ENCODE measurements at regions not wholly inside any gene's neighbourhood (a gene's known extent, or its start where the extent isn't known, plus 50 kb on each side); places are given as distances from the start of the nearest gene placed in this dataset.

DNA sequence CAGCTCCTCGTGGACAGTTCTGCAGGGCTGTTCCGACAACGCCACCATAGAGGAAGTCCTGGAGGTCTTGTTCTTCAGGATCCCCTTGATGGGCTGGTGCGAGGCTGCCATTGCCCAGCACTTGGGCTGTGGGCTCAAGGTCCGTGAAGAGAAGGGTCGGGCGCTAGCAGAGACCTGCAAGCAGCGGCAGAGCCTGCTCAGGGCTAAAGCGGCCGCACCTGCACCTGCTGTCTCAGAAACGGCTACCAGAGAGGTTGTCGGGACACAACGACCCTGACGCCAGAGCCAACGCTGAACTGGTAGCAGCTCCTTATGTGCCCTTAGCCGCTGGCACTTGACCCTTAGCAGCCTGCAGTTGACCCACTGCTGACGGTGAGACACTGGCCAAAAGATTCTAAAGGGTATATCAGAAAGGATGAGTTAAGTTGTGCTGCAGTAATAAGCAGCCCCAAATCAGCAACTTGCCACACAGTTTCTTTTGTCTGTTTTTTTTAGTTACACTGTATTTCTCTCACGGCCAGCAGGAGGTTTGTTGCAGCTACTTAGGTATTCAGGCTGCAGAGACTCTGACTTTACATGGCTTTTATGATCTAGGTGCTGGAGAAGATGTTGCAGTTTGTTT lies 55.5 kb upstream of the ST6GAL2 start:
- no peaks in the 10 kb centered on the region for H3K36me3 Mint-ChIP-seq (ENCODE audit: low read depth)
- H3K9me3 Mint-ChIP-seq, result peaks cover 3% of the 10 kb centered on the region
- no peak for DNase-seq
- no peaks in the 10 kb centered on the region for H3K4me1 Mint-ChIP-seq
- no peak overlapping the region for H3K4me3 Mint-ChIP-seq
- H3K27ac Mint-ChIP-seq, result no peak overlapping the region
- no peaks in the 10 kb centered on the region for H3K27me3 Mint-ChIP-seq
- CTCF ChIA-PET, result no interaction called here
- POLR2A ChIA-PET, result no interaction called here

DNA sequence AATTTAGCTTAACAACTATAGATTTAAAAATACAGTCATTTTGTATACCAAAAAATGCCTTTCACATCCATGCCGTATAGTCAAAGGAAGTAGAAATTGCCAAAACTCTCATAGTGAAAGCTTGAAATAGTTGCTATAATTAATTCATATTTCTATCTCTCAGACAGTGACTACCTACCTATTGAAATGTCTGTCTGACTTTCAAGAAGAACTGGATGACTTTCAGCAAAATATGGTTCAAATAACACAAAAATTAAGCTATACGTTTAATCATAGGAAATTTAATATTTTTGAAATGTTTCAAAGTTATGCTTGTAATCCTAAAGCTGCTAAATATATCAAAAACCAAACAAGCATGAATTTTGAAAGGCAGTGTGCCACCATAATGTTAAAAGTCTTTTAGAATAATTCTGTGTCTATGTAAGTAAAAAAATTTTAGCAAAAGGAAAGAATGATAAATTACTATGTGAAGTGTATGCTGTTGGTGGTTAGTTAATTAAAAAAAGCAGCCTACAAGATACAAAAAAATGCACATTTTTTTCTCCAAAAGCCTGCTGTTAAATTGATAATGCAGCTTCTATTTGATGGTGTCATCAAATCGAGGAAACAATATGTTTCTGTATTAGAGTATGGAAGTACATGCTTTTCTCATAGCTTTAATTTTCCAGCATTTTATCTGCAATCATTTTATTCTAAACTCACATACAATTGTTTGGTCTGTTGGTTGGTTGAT lies 57.7 kb upstream of the ST6GAL2 start:
- Mint-ChIP-seq H3K4me1 (no peaks in the 10 kb centered on the region), H3K9me3 (peaks cover 3% of the 10 kb centered on the region), H3K36me3 (ENCODE audit: low read depth) (no peaks in the 10 kb centered on the region), H3K27ac (no peak overlapping the region), H3K27me3 (no peaks in the 10 kb centered on the region), H3K4me3 (no peak overlapping the region)
- DNase-seq, result no peak
- CTCF ChIA-PET, result no interaction called here
- POLR2A ChIA-PET, result no interaction called here

DNA sequence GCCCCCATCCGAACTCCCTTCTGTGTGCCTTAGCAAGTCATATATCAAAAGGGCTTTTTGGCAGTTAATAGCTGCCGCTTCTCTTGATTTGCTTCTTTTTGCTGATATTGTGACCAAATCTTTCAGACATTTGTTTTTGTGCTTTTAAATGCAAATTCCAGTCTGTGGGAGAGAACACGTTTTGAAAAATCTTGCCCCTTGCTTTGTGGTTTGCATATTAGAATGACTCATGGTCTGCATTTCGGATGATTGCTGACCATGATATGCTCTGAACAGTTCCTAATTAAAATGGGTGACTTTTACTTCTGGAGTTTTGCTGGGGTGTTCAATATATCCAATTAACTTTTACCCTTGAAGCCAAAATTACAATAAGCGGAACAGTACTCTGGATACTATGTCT lies 58.2 kb upstream of the ST6GAL2 start:
- POLR2A ChIA-PET, result no interaction called here
- no peak overlapping the region for H3K4me3 Mint-ChIP-seq
- no peaks in the 10 kb centered on the region for H3K27me3 Mint-ChIP-seq
- peaks cover 3% of the 10 kb centered on the region for H3K9me3 Mint-ChIP-seq
- no peak for DNase-seq
- no peaks in the 10 kb centered on the region for H3K4me1 Mint-ChIP-seq
- no peaks in the 10 kb centered on the region for H3K36me3 Mint-ChIP-seq (ENCODE audit: low read depth)
- CTCF ChIA-PET, result no interaction called here
- H3K27ac Mint-ChIP-seq, result no peak overlapping the region

DNA sequence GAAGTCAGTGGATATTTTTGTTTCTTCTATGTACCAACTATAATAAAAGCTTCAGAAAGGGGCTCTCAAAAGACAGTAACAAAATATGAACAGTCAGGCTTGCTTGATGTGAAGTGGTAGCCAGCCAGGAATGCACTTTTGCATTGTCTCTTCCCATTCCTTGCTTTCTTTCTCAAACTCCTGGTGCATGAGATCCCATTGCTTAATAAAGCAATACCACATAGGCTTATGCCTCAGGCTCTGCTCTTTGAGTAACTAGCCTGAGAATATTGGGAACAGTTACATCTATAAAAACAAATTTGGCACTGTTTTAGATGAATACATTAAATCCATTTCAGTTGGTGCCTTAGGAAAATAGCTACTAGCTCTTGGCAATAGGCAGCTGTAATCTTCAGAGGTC lies 62.6 kb upstream of the ST6GAL2 start:
- no peaks in the 10 kb centered on the region for H3K4me1 Mint-ChIP-seq
- ChIA-PET CTCF (no interaction called here), POLR2A (no interaction called here)
- H3K27ac Mint-ChIP-seq, result no peak overlapping the region
- H3K36me3 Mint-ChIP-seq (ENCODE audit: low read depth), result no peaks in the 10 kb centered on the region
- no peak overlapping the region for H3K4me3 Mint-ChIP-seq
- H3K9me3 Mint-ChIP-seq, result no peaks in the 10 kb centered on the region
- H3K27me3 Mint-ChIP-seq, result no peaks in the 10 kb centered on the region
- no peak for DNase-seq

DNA sequence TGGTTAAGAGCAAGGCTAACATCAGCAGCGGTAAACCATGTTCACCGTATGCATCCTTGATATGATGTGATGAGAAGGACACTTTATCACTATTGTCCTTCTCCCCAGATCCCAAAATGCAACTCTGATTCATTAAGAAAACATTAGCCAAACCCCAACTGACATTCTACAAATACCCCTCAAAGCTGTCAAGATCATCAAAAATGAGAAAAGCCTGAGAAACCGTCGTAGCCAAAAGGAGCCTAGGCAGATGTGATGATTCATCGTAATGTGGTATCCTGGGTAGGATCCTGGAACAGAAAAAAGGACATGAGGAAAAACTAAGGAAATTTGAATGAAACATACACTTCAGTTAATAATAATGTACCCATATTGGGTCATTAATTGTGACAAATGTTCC lies 67.3 kb upstream of the ST6GAL2 start:
- no peaks in the 10 kb centered on the region for H3K9me3 Mint-ChIP-seq
- no peak overlapping the region for H3K4me3 Mint-ChIP-seq
- POLR2A ChIA-PET, result no interaction called here
- no peak overlapping the region for H3K27ac Mint-ChIP-seq
- H3K4me1 Mint-ChIP-seq, result no peaks in the 10 kb centered on the region
- H3K27me3 Mint-ChIP-seq, result no peaks in the 10 kb centered on the region
- CTCF ChIA-PET, result no interaction called here
- H3K36me3 Mint-ChIP-seq (ENCODE audit: low read depth), result no peaks in the 10 kb centered on the region
- no peak for DNase-seq

DNA sequence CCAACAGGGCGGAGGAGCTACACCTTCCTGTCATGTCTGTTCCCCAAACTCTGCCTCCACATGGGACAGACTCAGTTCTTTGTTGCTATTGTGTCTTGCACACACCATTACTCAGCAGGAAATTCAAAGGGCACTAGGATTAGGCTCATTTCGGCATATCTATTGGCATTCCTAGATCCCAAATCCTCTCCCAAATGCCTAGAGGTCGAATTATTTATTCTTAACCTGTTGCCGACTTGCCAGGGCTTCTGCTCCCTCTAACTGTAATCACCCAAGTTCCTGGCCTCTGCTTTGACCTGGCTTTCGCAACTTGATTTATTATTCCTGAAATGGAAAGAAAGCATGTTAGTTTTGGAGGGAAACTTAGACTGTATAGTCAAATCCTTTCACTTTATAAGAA lies 67.8 kb upstream of the ST6GAL2 start:
- ChIA-PET POLR2A (no interaction called here), CTCF (no interaction called here)
- DNase-seq, result no peak
- Mint-ChIP-seq H3K36me3 (ENCODE audit: low read depth) (no peaks in the 10 kb centered on the region), H3K27me3 (no peaks in the 10 kb centered on the region), H3K4me1 (no peaks in the 10 kb centered on the region), H3K9me3 (no peaks in the 10 kb centered on the region), H3K27ac (no peak overlapping the region), H3K4me3 (no peak overlapping the region)

DNA sequence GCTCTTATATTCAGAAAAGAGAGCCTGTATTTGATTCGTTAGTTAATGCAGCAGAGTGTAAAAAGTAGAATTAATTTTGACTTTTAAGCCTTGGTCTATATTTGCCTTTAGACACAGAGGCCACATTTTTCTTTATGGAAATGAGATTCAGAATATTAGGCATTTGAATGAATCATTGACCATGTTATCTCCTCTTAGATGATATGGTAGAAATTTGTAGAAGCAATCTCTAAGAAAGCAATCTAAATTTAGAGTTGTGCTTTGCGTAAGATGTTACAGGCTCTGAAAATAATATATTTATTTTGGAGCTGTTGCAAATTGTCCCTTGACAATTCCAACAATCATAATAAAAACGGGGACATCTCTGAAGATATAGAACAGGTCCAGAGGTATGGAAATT lies 68.3 kb upstream of the ST6GAL2 start:
- DNase-seq, result no peak
- POLR2A ChIA-PET, result no interaction called here

DNA sequence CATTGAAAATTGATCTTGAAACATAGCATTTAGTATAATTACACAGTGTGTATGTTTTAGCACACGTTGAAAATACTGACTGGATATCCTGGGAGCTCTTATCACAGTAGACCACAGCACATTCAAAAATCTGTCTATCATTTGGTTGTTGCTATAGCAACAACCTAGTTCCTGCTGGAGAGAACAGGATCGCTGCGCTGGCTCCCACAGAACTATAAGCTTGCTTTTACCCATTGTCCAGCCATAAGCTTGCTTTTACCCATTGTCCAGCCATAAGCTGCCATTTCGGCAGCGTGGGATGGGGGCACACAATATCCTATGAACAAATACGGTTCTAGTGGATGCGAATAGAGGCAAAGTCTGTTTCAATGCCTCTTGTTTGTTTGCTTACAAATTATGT lies 70.4 kb upstream of the ST6GAL2 start:
- H3K27ac Mint-ChIP-seq, result no peak overlapping the region
- ChIA-PET POLR2A (no interaction called here), CTCF (no interaction called here)
- no peak overlapping the region for H3K4me3 Mint-ChIP-seq
- DNase-seq, result no peak
- no peaks in the 10 kb centered on the region for H3K36me3 Mint-ChIP-seq (ENCODE audit: low read depth)
- H3K27me3 Mint-ChIP-seq, result no peaks in the 10 kb centered on the region
- H3K9me3 Mint-ChIP-seq, result no peaks in the 10 kb centered on the region
- H3K4me1 Mint-ChIP-seq, result no peaks in the 10 kb centered on the region

More for the DNA sequence above, 68.3 kb upstream of the ST6GAL2 start:
- Mint-ChIP-seq H3K27ac (no peak overlapping the region), H3K4me1 (no peaks in the 10 kb centered on the region), H3K9me3 (no peaks in the 10 kb centered on the region), H3K4me3 (no peak overlapping the region), H3K27me3 (no peaks in the 10 kb centered on the region), H3K36me3 (ENCODE audit: low read depth) (no peaks in the 10 kb centered on the region)
- CTCF ChIA-PET, result no interaction called here

DNA sequence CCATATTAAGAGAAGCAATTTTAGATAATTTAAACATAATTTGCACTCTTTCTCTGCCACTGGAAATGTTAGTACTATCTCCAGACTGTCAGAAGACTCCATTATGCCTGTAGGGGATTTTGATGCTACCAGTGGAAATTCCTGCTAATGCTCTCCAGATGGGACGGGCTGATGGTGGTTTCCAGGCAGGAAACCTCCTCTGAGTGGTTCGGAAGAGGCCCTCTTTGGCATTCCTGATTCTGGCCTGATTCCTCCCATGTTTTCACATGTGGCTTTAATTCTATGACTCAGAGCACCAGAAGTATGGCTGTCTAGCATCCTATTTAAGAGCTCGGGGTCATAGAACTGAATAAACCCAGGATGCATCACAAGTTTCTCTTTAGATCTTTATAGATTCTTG lies 70.9 kb upstream of the ST6GAL2 start:
- Mint-ChIP-seq H3K4me1 (no peaks in the 10 kb centered on the region), H3K27me3 (no peaks in the 10 kb centered on the region), H3K9me3 (no peaks in the 10 kb centered on the region), H3K4me3 (no peak overlapping the region), H3K27ac (no peak overlapping the region), H3K36me3 (ENCODE audit: low read depth) (no peaks in the 10 kb centered on the region)
- no peak for DNase-seq
- POLR2A ChIA-PET, result no interaction called here
- CTCF ChIA-PET, result no interaction called here

DNA sequence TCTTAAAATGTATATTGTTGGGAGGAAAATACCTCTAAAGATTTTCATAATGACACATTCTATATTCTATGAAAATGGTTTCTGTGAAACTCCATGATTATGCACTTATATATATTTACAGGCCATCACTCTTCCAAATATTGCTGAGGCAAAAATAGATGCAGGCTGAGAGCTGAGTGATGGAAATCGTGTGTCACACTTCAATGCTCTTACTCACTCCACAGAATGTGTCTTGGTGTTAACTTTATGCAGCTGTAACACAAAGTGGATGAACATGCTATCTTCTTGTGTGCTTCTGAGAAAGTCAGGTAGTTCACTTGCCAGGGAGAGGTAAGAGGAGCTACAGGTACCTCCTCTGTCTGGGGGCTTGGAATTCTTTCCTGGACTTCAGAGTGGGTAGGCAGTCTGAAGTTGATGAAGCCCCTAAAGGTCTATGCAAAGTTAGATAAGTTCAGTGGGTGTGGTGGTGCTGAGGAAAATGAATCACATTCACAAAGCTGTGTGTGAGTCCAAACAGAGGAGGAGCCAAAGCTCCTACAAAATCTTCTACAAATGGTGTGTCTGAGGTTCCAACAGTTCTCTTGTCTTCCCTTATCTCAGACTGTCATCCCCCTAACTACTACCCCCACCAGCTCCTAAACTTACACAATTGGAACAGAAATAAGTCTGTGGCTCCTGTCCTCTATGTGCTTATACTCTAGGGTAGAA lies 74.2 kb upstream of the ST6GAL2 start:
- Mint-ChIP-seq H3K27ac (no peak overlapping the region), H3K9me3 (no peaks in the 10 kb centered on the region), H3K4me1 (no peaks in the 10 kb centered on the region), H3K27me3 (no peaks in the 10 kb centered on the region), H3K36me3 (ENCODE audit: low read depth) (no peaks in the 10 kb centered on the region), H3K4me3 (no peak overlapping the region)
- DNase-seq, result no peak
- ChIA-PET POLR2A (interaction anchor here (0.7 kb wide), 1 partner anchor 12 kb away, joined by 3 read pairs; no protein-coding TSS in a partner anchor), CTCF (no interaction called here)

DNA sequence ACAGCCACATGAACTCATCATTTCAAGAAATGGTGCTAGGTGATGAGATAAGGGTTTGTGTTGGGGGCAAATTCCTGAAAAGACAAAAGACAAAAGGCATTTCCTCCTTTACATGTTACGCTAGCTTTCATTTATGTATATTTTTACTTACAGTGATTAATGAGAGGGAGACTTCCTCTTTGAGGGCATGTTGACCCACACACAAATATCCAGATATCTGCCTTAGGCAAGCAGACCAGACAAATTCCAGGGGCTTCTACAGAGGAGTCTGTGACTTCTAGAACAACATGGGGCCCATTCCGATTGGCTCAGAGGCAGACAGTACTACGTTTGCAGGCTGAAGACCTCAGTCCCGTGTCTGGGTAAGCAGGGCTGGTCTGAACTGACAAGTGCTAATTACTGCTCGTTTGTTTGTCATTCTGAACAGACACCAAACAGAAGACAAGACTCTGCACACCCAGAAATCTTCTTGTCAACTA lies 74.8 kb upstream of the ST6GAL2 start:
- no peak for DNase-seq
- Mint-ChIP-seq H3K36me3 (ENCODE audit: low read depth) (no peaks in the 10 kb centered on the region), H3K27ac (no peak overlapping the region), H3K4me3 (no peak overlapping the region), H3K9me3 (no peaks in the 10 kb centered on the region), H3K4me1 (no peaks in the 10 kb centered on the region), H3K27me3 (no peaks in the 10 kb centered on the region)
- CTCF ChIA-PET, result no interaction called here
- POLR2A ChIA-PET, result interaction anchor here (0.7 kb wide), 1 partner anchor 12 kb away, joined by 3 read pairs; no protein-coding TSS in a partner anchor

DNA sequence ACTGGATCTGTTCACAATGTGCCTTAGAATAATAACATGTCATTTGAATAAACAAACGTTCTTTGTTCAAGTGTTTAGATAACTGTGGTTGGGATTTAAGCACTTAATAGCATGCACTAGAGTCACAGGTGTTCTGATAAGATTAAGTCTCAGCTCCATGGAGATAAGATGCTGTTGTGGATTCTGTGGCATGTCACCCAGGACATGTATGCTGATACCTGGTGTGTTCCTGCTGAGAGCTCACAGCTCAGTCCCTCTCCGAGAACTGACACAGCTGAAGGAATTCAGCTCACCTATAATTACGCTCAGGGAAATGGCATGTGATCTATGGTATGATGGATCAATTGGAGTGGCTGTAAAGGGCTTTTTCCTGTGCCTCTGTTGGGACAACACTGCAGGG lies 75.4 kb upstream of the ST6GAL2 start:
- no peaks in the 10 kb centered on the region for H3K9me3 Mint-ChIP-seq
- CTCF ChIA-PET, result no interaction called here
- no peaks in the 10 kb centered on the region for H3K4me1 Mint-ChIP-seq
- no peak overlapping the region for H3K27ac Mint-ChIP-seq
- H3K4me3 Mint-ChIP-seq, result no peak overlapping the region
- no peaks in the 10 kb centered on the region for H3K36me3 Mint-ChIP-seq (ENCODE audit: low read depth)
- DNase-seq, result no peak
- H3K27me3 Mint-ChIP-seq, result no peaks in the 10 kb centered on the region
- POLR2A ChIA-PET, result no interaction called here

DNA sequence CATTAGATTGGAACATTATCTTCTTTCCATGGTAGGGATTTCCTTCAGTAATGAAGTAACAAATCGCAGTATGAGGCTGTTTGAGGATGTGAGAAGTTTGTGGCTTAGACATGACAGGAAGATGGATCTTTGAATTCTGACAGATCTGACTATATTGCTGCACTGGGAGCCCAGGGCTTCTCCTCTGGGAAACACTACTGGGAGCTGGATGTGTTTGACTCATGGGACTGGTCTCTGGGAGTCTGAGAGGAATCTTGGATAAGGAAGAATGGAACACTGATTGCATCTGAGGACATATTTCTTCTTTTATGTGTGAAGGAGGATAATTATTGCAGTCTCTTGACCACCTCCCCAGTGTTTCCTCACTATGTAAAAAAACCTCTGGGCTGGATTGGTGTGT lies 77.2 kb upstream of the ST6GAL2 start:
- DNase-seq, result no peak
- no peaks in the 10 kb centered on the region for H3K27me3 Mint-ChIP-seq
- H3K36me3 Mint-ChIP-seq (ENCODE audit: low read depth), result no peaks in the 10 kb centered on the region
- ChIA-PET CTCF (no interaction called here), POLR2A (no interaction called here)
- no peak overlapping the region for H3K27ac Mint-ChIP-seq
- no peaks in the 10 kb centered on the region for H3K4me1 Mint-ChIP-seq
- H3K9me3 Mint-ChIP-seq, result peaks cover 6% of the 10 kb centered on the region
- no peak overlapping the region for H3K4me3 Mint-ChIP-seq

DNA sequence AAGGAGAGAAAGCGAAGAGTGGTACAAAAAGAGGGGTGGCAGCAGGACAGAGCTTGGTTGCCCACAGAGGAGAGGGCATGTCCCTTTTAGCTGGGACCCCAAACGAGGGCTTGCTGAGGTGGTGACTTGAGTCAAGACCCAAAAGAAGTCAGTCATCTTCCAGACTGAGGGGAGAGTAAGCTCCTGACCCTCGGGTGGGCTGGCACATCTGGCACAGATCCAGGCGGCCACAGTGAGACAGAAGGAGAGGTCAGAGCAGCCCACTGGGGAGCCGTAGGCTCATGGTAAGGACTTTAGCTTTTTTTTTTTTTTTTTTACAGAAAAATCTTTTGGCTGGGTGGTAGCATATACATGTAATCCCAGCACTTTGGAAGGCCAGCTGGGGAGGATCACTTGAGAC lies 77.9 kb upstream of the ST6GAL2 start:
- CTCF ChIA-PET, result no interaction called here
- Mint-ChIP-seq H3K4me3 (no peak overlapping the region), H3K36me3 (ENCODE audit: low read depth) (no peaks in the 10 kb centered on the region), H3K9me3 (peaks cover 6% of the 10 kb centered on the region), H3K27ac (no peak overlapping the region), H3K27me3 (no peaks in the 10 kb centered on the region), H3K4me1 (no peaks in the 10 kb centered on the region)
- no peak for DNase-seq
- POLR2A ChIA-PET, result no interaction called here

Data from activated CD4-positive, alpha-beta memory T cell treated with anti-CD3 and anti-CD28 coated beads, Interleukin-2, amount 10 ng/mL, durations not matched to agents 7 days and 5 days (primary cell).